ENCODE measurements at regions not wholly inside any gene's neighbourhood (a gene's known extent, or its start where the extent isn't known, plus 50 kb on each side); places are given as distances from the start of the nearest gene placed in this dataset.

DNA sequence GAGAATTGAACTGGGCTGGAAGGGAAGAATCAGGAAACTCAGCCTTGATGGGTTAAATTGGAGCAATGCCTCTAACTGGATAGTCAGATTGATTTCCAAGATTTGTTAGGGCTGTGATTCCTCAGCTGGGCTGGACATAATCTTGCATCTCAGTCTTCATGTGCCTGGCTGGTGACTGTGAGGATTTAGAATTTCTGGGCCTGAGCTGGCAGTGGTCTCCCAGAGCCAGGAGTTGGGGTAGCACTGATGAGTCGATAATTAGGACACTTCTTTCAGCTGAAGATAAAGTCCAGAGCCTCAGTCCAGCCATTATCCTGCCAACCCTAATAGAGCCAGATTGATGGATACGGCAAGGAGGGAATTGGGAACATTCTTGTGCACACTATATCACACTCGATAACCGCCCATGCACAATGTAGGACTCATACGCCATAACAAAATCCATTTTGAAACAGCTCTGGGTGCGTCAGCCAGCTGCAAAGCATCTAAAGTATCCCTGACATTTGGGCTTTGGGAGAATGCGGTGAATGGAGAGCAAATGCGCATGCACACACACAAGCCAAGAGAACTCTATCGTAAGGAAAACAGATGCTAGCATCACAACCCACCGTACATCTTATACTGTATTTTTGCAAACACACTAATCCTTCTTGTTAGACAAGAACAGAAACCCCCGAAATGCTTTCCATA is 405.1 kb upstream of the KLF4 start:
- 78 to 86% methylated on average over 11 of the region's 11 CpGs for WGBS, 2 donors
- Histone ChIP-seq H3K4me3 (no peak overlapping the region), H3K27ac (no peak overlapping the region), H3K36me3 (no peaks in the 10 kb centered on the region), H3K27me3 (no peaks in the 10 kb centered on the region), H3K4me1 (no peaks in the 10 kb centered on the region), H3K9me3 (no peaks in the 10 kb centered on the region)
- DNase-seq (no peak), ATAC-seq (ENCODE audit: low FRiP score in 2 of 2) (no peak)
- TF ChIP-seq, protein P1, sequence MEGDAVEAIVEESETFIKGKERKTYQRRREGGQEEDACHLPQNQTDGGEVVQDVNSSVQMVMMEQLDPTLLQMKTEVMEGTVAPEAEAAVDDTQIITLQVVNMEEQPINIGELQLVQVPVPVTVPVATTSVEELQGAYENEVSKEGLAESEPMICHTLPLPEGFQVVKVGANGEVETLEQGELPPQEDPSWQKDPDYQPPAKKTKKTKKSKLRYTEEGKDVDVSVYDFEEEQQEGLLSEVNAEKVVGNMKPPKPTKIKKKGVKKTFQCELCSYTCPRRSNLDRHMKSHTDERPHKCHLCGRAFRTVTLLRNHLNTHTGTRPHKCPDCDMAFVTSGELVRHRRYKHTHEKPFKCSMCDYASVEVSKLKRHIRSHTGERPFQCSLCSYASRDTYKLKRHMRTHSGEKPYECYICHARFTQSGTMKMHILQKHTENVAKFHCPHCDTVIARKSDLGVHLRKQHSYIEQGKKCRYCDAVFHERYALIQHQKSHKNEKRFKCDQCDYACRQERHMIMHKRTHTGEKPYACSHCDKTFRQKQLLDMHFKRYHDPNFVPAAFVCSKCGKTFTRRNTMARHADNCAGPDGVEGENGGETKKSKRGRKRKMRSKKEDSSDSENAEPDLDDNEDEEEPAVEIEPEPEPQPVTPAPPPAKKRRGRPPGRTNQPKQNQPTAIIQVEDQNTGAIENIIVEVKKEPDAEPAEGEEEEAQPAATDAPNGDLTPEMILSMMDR (IDR thresholded peaks at IDR 0.05): no peak
- TF ChIP-seq EP300 (IDR thresholded peaks at IDR 0.05) (no peak), POLR2AphosphoS5 (IDR thresholded peaks at IDR 0.05) (no peak), POLR2A (IDR thresholded peaks at IDR 0.05) (no peak)

DNA sequence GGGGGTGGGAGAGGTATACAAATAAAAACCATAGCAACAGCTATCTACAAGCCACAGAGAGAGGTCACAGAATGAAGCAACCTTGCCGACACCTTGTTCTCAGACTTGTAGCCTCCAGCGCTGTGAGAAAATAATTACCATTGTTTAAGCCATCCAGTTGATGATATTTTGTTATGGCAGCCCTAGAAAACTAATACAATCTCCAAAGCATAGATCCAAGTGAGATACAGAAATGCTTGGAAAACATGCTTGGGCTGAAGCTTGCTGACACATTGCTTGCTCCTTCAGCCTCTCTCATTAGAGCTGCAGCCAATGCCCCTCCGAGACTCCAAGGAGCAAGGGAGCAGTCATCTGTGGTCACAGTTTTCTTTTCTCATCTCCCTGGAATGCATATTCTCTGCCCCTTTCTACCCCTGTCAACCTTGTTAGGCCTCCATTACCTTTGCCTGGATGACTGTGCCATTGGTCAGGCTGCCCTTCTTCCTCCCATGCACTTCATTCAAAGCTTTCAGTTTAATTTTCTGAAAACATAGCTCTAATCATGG is 401.4 kb upstream of the KLF4 start:
- H3K4me1 ChIP-seq: no peaks in the 10 kb centered on the region
- no peak for TF ChIP-seq EP300 (IDR thresholded peaks at IDR 0.05)
- TF ChIP-seq, protein P1 (IDR thresholded peaks at IDR 0.05): no peak
- TF ChIP-seq POLR2AphosphoS5 (IDR thresholded peaks at IDR 0.05): no peak
- no peak for TF ChIP-seq POLR2A (IDR thresholded peaks at IDR 0.05)
- 93 to 97% methylated on average over 3 of the region's 3 CpGs for WGBS, 2 donors
- H3K36me3 ChIP-seq: no peaks in the 10 kb centered on the region
- ATAC-seq (ENCODE audit: low FRiP score in 2 of 2): no peak
- DNase-seq: no peak
- H3K27me3 ChIP-seq: no peaks in the 10 kb centered on the region
- H3K27ac ChIP-seq: no peak overlapping the region
- no peaks in the 10 kb centered on the region for H3K9me3 ChIP-seq
- no peak overlapping the region for H3K4me3 ChIP-seq

DNA sequence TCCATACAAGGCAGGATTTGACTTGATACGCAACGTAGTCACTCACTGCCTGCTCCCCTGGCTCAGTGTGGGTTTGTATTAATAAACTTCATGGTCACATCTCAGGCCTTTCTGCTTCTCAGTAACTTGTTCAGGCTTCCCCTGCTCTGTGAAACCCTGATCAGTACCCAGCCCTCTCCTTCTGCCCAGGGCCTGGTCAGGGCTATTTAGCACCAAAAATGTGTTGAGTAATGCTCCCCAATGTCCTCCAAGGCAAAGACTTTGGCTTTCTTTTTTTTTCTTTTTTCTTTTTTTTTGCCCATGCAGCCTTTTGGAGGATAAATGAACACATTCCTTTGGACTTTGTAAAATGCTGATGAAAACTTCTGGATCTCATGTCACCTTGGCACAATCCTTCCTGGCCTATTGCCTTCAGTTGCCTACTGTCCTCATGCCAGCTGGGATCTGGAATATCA is 399.2 kb upstream of the KLF4 start:
- WGBS, 2 donors: 96% methylated on average over 2 of the region's 2 CpGs
- no peak for ATAC-seq (ENCODE audit: low FRiP score in 2 of 2)

DNA sequence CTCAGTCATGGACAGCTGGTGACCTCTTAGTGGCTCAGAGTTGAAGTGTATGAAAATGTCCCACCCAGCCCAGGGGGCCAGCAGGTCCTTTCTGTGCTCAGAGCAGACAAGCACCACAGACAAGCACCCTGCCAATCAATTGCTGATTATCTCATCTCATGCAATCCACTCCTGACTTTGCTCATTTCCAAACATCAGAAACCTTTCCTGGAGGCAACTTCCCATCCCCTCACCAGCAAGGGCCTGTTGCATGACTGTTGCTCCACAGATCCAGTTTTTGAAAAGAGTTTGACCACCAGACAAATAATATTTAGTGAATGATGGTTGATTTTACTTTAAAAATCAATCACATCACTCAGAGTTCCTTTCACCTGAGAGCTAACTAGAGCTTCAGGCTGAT is 397.3 kb upstream of the KLF4 start:
- H3K27ac ChIP-seq: no peak overlapping the region
- ATAC-seq (ENCODE audit: low FRiP score in 2 of 2) (no peak), DNase-seq (no peak)
- H3K27me3 ChIP-seq: no peaks in the 10 kb centered on the region
- no peaks in the 10 kb centered on the region for H3K4me1 ChIP-seq
- TF ChIP-seq POLR2A (IDR thresholded peaks at IDR 0.05) (no peak), EP300 (IDR thresholded peaks at IDR 0.05) (no peak), POLR2AphosphoS5 (IDR thresholded peaks at IDR 0.05) (no peak)
- TF ChIP-seq, protein P1 (IDR thresholded peaks at IDR 0.05): no peak
- H3K9me3 ChIP-seq: no peaks in the 10 kb centered on the region
- no peak overlapping the region for H3K4me3 ChIP-seq
- no peaks in the 10 kb centered on the region for H3K36me3 ChIP-seq

More for the DNA sequence above, 399.2 kb upstream of the KLF4 start:
- Histone ChIP-seq H3K4me3 (no peak overlapping the region), H3K4me1 (no peaks in the 10 kb centered on the region), H3K27me3 (no peaks in the 10 kb centered on the region), H3K9me3 (no peaks in the 10 kb centered on the region), H3K36me3 (no peaks in the 10 kb centered on the region), H3K27ac (no peak overlapping the region)
- DNase-seq: no peak
- TF ChIP-seq POLR2AphosphoS5 (IDR thresholded peaks at IDR 0.05) (no peak), EP300 (IDR thresholded peaks at IDR 0.05) (no peak), POLR2A (IDR thresholded peaks at IDR 0.05) (no peak)
- TF ChIP-seq, protein P1 (IDR thresholded peaks at IDR 0.05): no peak
